ENCODE measurements at regions not wholly inside any gene's neighbourhood (a gene's known extent, or its start where the extent isn't known, plus 50 kb on each side); places are given as distances from the start of the nearest gene placed in this dataset.

GRCh38 chr10:8255301-8255700 lies 200.8 kb downstream of the GATA3 start:
- TF ChIP-seq CTCF (IDR thresholded peaks at IDR 0.05; ENCODE audit: low read depth, low read length, missing input control) (no peak), ZBTB33 (IDR thresholded peaks at IDR 0.05) (no peak), EGR1 (IDR thresholded peaks at IDR 0.05; ENCODE audit: low read depth in 2 of 2) (no peak), GABPA (IDR thresholded peaks at IDR 0.05 in 1 of 2, conservative IDR thresholded peaks at IDR 0.05 in 1 of 2) (no peak), REST (IDR thresholded peaks at IDR 0.05) (no peak), TAF1 (conservative IDR thresholded peaks at IDR 0.05) (no peak), MAX (IDR thresholded peaks at IDR 0.05) (no peak), JUND (IDR thresholded peaks at IDR 0.05) (no peak), RAD21 (IDR thresholded peaks at IDR 0.05) (no peak)
